ENCODE measurements at regions not wholly inside any gene's neighbourhood (a gene's known extent, or its start where the extent isn't known, plus 50 kb on each side); places are given as distances from the start of the nearest gene placed in this dataset.
"Not testable (repeated sequence)": the region's sequence is repeated elsewhere in the genome, so short reads cannot be mapped to it uniquely, and the experiment has no call there.

DNA sequence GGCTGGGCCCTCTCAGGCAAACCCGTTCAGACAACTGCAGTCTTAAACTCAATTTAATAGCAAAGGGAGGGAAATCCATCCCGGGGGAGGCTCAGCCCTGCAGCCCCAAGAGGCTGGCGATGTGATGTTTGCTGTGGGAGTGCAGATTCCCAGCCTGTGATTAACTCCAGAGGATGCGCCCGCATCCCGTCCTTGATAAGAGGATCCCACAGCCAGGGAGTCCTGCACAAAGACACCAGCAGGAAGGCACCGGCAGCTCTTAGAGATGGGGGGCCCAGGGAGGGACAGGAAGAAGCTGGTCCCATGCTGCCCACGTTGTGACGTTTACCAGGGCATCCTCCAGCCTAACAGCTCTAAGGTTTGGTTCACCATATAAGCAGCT is 64.7 kb downstream of the MRPL36 start:
- no peak for DNase-seq
- no peak overlapping the region for H3K4me3 ChIP-seq
- H3K27ac ChIP-seq, result no peak overlapping the region
- H3K36me3 ChIP-seq, result no peaks in the 10 kb centered on the region
- H3K9me3 ChIP-seq (replicated peaks), result no peaks in the 10 kb centered on the region
- H3K27me3 ChIP-seq, result no peaks in the 10 kb centered on the region
- H3K4me1 ChIP-seq, result no peaks in the 10 kb centered on the region

DNA sequence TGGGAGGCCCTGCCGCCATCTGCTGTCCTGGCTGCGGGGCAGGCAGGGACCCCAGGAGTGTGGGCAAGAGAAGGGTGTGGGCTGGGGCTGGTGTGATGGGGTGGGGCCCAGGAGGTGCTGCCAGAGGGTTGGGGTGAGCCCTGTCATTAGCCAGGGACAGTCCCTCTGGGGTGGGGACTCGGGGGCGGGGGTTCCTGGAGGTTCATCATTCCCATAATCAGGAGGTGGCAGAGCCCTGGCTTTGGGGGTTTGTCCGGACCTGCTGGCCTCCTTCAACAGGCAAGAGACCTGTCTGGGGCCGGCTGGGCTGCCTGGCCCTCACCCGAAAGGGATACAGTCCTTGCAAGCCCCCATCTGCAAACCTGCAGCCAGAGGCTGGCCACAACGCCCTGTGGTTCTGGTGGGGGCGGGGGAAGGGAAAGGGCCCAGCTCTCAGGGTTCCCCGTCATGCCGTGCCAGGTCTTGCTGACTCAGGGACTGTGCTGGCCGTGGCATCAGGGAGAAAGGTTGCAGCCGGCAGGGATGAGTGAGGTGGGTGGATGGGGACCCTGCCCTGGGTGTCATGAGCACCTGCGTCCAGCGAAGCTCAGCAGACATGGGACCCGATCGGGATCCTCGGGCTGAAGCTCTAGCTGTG is 65.2 kb downstream of the MRPL36 start:
- DNase-seq, result no peak
- Histone ChIP-seq H3K27ac (no peak overlapping the region), H3K9me3 (replicated peaks) (no peaks in the 10 kb centered on the region), H3K4me3 (no peak overlapping the region), H3K36me3 (no peaks in the 10 kb centered on the region), H3K4me1 (no peaks in the 10 kb centered on the region), H3K27me3 (no peaks in the 10 kb centered on the region)

DNA sequence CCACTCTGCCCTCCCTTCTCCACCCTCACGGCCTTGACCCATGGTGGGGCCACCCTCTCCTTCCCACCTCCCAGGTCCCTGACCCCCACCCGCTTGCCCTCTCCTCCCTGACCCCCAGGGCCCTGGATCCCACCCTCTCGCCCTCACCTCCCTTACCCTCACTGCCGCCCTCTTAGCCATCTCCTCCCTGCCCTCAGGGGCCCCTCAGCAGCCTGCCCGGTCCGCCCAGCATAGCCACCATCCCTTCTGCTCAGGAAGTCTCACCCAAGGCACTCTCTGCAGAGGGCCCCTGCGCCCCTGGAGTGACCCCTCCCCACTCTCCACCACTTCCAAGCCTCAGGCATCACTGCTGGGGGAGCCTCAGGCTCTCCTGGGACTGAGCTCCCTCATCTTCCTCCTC is 66.3 kb downstream of the MRPL36 start:
- H3K27me3 ChIP-seq, result no peaks in the 10 kb centered on the region
- H3K4me1 ChIP-seq, result no peaks in the 10 kb centered on the region
- no peak for DNase-seq
- H3K27ac ChIP-seq, result no peak overlapping the region
- no peak overlapping the region for H3K4me3 ChIP-seq
- no peaks in the 10 kb centered on the region for H3K36me3 ChIP-seq
- no peaks in the 10 kb centered on the region for H3K9me3 ChIP-seq (replicated peaks)

DNA sequence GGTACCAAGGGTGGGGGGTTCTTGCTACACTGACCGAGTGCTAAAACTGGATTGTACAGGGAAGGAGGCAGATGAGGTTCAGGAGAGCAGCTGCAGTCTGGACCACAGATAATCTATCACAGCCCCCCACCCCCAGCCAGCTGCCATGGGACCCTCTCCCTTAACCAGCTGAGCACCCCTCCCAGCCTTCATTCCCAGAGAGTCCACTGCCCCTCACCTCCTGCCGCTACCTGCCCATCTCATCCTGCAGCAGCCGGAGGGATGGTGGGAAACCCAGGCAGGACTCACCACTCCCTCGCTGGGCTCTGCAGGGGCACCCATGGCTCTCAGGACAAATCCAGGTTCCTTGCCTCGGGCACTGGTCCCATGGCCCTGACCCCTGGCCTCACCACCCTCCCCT is 66.7 kb downstream of the MRPL36 start:
- no peaks in the 10 kb centered on the region for H3K36me3 ChIP-seq
- H3K27ac ChIP-seq, result no peak overlapping the region
- no peak for DNase-seq
- no peaks in the 10 kb centered on the region for H3K27me3 ChIP-seq
- H3K4me1 ChIP-seq, result no peaks in the 10 kb centered on the region
- H3K4me3 ChIP-seq, result no peak overlapping the region
- H3K9me3 ChIP-seq (replicated peaks), result no peaks in the 10 kb centered on the region

DNA sequence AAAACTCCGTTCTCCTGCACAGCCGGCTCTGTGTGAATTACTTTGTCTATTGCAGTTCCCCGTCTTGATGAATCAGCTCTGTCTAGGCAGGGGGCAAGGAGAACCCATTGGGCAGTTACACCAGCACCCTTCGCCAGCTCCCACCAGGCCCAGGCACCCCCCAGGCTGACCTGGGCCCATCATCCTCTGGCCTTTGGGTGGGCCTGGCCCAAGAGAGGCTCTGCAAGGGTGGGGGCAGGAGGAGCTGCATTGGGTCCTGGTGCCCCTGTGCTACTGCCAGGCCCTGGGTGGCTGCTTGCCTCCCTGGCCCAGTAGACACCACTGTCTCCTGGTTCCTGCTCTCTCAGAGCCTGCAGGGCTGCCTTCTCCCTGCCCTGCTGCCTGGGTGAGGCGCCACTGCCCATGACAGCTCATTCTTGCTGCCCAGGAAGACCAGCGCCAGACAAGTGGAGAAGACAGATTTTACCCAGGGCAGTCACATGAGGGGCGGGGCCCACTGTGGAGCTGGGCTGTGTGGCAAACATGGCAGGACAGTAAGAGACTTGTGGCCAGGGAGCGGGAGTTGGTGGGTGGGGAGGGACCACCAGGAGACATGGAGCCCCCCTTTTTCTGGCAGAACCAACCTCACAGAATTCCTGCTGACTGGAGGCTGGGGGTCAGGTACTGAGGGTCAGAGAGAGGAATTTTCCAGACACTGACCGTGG is 67.2 kb downstream of the MRPL36 start:
- no peaks in the 10 kb centered on the region for H3K27me3 ChIP-seq
- no peaks in the 10 kb centered on the region for H3K36me3 ChIP-seq
- H3K27ac ChIP-seq, result no peak overlapping the region
- no peak for DNase-seq
- H3K4me1 ChIP-seq, result no peaks in the 10 kb centered on the region
- H3K9me3 ChIP-seq (replicated peaks), result no peaks in the 10 kb centered on the region
- H3K4me3 ChIP-seq, result no peak overlapping the region

DNA sequence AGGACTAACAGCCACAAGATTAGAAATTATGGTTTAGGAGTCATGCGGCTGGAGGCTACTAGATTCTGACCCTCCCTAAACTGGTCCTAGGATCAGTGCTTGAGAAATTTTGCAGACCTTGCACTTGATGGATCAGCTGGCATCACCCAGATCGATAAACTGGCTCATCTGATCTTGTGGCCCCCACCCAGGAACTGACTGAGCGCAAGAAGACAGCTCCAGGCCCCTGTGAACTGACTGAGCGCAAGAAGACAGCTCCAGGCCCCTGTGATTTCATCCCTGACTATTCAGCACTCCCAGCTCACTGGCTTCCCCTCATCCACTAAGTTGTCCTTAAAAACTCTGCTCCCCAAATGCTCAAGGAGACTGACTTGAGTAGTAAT is 67.8 kb downstream of the MRPL36 start:
- H3K9me3 ChIP-seq (replicated peaks); H3K4me1 ChIP-seq; H3K27me3 ChIP-seq; H3K4me3 ChIP-seq; H3K27ac ChIP-seq; H3K36me3 ChIP-seq; DNase-seq: not testable (repeated sequence)

DNA sequence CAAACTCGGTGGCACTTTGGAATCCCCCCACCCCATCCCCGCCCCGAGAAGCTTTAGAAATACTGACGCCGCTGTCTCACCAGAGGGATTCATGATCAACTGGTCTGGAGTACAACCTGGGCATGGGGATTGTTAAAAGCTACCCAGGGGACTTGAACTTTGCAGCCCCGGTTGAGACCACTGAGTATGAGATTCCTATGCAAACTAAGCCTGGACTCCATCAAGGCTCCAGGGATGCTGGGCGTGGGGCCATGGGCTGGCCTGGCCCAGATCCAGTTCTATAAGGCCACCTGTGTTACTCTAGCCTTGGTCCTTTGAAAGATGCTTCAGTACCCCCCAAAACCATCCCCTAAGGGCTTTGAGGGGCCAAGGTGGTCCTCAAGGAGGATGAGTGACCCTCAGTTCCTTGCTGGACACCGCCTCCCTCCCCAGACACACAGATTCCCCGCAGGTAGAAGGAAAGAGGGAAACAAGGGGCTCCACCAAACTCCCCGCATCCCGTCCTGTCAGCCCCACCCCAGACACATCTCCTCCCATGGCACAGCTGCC is 68.5 kb downstream of the MRPL36 start:
- DNase-seq, result no peak
- no peaks in the 10 kb centered on the region for H3K4me1 ChIP-seq
- no peaks in the 10 kb centered on the region for H3K9me3 ChIP-seq (replicated peaks)
- no peaks in the 10 kb centered on the region for H3K27me3 ChIP-seq
- H3K4me3 ChIP-seq, result no peak overlapping the region
- no peaks in the 10 kb centered on the region for H3K36me3 ChIP-seq
- H3K27ac ChIP-seq, result no peak overlapping the region

DNA sequence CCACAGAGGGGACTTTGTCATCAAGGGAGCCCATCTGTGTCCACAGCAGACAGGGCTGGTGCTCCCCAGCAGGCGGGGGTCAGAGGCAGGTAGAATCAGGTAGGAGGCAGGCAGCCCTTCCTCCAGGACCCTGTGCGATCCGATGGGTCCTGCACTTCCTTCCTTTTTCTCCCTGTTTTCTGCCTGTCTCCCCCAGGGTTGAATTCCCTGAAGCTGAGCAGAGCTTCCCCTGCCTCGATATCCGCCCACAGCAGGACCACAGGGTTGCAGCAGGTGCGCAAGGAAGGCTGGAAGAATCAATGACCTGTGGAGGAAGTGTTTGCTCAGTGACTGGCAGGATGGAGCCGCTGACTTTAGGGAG is 69.2 kb downstream of the MRPL36 start:
- Histone ChIP-seq H3K27ac (no peak overlapping the region), H3K4me3 (no peak overlapping the region), H3K9me3 (replicated peaks) (no peaks in the 10 kb centered on the region), H3K27me3 (no peaks in the 10 kb centered on the region), H3K4me1 (no peaks in the 10 kb centered on the region), H3K36me3 (no peaks in the 10 kb centered on the region)
- DNase-seq, result no peak

DNA sequence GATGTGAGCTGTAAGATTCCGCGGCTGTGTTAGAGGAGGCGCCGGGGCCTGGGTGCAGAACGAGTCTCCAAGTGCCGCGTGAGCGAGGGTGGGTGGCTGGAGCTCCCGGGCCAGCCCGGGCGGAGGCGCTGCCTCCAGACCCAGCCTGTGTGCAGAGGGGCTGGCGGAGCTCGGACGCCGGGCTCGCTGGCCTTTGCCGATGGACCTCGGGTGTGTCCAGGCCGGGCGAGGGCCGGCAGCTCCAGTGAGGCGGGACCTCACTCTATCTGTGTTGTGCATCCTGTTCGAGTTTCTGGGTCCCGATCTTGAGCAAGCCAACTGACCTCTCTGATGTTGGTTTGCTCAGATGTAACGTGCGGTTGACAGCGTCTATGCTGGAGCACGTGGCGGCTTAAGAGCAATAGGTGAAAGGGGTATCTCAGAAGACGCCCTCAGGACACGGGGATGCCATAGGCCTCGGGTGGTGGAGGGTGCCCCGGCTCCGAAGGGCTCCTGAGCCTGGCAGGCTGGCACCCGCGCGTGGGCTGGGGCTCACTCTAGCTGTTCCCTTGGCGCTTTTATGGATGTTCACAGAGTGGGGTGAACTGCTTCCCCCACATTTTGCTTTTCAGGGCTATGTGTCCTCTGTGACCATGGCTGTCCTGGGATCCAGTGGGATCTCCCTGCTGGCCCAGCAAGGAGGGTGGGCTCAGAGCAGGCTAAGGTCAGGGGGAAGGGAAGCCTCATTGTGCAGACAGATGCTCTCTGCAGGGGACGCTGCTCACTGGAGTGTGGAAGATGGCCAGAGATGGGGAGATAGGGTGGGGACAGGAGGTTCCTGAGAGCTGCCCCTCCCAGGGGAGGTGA is 69.8 kb downstream of the MRPL36 start:
- Histone ChIP-seq H3K36me3 (no peaks in the 10 kb centered on the region), H3K9me3 (replicated peaks) (no peaks in the 10 kb centered on the region), H3K27ac (no peak overlapping the region), H3K4me1 (no peaks in the 10 kb centered on the region), H3K27me3 (no peaks in the 10 kb centered on the region), H3K4me3 (no peak overlapping the region)
- no peak for DNase-seq

DNA sequence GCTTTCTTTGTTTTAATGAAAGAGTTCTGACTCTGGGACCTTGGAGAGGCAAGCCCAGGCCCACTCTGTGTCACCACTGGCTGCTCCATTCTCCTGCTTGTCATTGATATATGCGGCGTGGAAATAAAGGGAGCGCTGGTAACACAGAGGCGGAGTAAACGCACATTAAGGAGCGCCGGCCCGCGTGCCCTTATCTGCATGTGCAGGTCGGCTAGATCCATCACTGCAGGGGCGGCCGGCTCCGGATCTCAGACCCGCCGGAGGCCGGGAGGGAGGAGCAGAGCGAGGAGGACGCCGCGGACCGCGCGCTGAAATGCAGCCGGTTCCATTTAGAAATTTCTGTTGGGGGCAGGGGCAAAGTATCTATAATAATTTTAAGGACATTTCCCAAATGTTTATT is 70.8 kb downstream of the MRPL36 start:
- no peaks in the 10 kb centered on the region for H3K36me3 ChIP-seq
- H3K27me3 ChIP-seq, result no peaks in the 10 kb centered on the region
- H3K9me3 ChIP-seq (replicated peaks), result no peaks in the 10 kb centered on the region
- no peak overlapping the region for H3K4me3 ChIP-seq
- no peak for DNase-seq
- no peaks in the 10 kb centered on the region for H3K4me1 ChIP-seq
- H3K27ac ChIP-seq, result no peak overlapping the region

DNA sequence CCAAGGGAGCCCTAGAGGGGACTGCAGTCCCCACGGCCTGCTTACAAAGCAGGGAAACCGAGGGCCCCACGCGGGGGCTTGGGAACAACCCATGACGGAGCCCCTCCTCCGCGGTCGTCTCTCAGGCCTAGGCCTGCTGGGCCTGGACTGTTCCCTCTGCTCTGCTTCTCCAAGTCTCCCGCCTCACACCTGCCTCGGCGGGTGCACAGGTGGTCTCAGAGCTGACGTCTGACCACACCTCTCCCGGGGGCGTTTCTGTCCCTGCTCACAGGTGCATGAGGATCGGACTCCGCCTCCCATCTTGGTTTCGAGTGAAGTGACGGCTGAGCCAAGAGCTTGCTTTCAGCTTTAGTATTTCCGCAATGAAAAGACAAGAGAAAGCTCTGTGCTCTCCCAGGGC is 72.1 kb downstream of the MRPL36 start:
- no peaks in the 10 kb centered on the region for H3K27me3 ChIP-seq
- no peak overlapping the region for H3K4me3 ChIP-seq
- H3K27ac ChIP-seq, result no peak overlapping the region
- H3K9me3 ChIP-seq (replicated peaks), result no peaks in the 10 kb centered on the region
- no peak for DNase-seq
- no peaks in the 10 kb centered on the region for H3K4me1 ChIP-seq
- no peaks in the 10 kb centered on the region for H3K36me3 ChIP-seq

DNA sequence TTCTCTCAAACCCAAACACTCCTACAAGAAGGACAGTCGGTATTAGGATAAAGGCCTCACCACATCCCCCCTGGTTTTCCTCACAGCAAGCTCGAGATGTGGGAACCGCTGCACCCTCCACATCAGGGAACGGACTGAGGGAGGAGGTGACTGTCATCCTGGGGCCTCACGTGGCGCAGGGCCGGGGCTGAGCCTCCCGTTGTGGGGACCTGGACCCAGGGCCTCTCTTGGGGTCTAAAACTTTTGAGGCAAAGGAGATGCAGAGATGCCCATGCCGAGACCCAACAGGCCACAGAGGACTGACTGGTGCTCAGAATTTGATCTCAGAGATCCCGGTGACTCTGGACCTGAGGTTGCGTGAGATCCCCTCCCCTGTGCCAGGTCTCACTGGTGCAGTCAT is 72.7 kb downstream of the MRPL36 start:
- no peaks in the 10 kb centered on the region for H3K27me3 ChIP-seq
- H3K36me3 ChIP-seq, result no peaks in the 10 kb centered on the region
- H3K4me3 ChIP-seq, result no peak overlapping the region
- H3K9me3 ChIP-seq (replicated peaks), result no peaks in the 10 kb centered on the region
- no peak overlapping the region for H3K27ac ChIP-seq
- DNase-seq, result no peak
- H3K4me1 ChIP-seq, result no peaks in the 10 kb centered on the region

DNA sequence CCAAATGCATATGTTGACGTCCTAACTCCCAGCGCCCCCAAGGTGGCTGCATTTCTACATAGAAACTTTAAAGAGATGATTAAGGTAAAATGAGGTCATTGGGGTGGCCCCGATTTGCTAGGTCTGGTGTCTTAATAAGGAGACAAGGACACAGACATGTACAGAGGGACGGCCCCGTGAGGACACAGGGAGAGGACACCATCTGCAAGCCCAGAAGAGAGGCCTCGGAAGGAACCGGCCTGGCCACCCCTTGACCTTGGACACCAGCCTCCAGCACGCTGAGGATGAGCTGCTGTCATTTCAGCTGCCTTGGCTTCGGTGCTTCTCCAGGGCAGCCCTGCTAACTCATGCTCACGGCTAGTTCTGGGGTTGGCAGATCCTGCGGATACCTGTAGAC is 73.2 kb downstream of the MRPL36 start:
- H3K27me3 ChIP-seq, result no peaks in the 10 kb centered on the region
- no peak overlapping the region for H3K27ac ChIP-seq
- H3K4me1 ChIP-seq, result no peaks in the 10 kb centered on the region
- no peak for DNase-seq
- H3K9me3 ChIP-seq (replicated peaks), result no peaks in the 10 kb centered on the region
- no peak overlapping the region for H3K4me3 ChIP-seq
- H3K36me3 ChIP-seq, result no peaks in the 10 kb centered on the region

DNA sequence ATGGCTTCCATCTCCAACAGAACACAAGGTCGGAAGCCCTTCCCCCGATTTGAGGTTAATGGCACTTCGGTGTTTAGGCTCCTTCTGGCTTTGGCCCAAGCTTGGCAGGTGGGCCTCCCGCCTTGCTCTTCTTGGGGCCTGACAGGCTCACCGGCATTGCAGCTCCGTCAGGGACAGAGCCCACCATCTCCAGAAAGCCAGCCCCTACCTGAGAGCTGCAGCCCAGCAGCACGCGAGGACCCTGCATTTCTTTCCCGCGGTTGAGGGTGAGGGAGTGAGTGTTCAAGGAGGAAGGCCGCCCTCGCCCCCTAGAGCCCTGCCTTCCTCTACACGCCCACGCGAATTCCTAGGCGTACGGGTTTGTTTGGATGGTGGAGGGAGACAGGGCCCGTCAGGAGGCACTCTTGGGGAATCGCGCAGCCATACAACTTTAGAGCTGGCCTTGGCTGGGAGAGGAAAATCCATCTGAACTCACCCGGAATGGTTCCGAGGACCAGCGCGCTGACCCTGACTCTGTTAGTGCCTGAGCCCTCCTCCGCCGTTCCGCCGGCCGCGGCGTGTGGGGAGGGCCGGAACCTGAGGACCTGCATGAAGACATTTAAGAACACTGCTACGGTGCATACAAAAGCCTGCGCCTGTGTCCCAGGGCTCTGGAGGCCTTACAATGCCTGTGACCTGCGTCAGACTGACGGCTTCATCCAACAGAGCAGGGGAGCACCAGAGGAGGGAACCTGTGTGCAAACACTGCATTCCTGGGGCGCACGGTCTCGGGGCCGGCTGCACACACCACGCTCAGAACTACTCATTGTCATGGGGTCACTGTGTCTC is 73.8 kb downstream of the MRPL36 start:
- DNase-seq, result no peak
- H3K4me3 ChIP-seq, result no peak overlapping the region
- H3K27me3 ChIP-seq, result no peaks in the 10 kb centered on the region

More for the DNA sequence above, 73.8 kb downstream of the MRPL36 start:
- no peak overlapping the region for H3K27ac ChIP-seq
- H3K9me3 ChIP-seq (replicated peaks), result no peaks in the 10 kb centered on the region
- H3K4me1 ChIP-seq, result no peaks in the 10 kb centered on the region
- no peaks in the 10 kb centered on the region for H3K36me3 ChIP-seq
